ENCODE measurements at regions not wholly inside any gene's neighbourhood (a gene's known extent, or its start where the extent isn't known, plus 50 kb on each side); places are given as distances from the start of the nearest gene placed in this dataset.

DNA sequence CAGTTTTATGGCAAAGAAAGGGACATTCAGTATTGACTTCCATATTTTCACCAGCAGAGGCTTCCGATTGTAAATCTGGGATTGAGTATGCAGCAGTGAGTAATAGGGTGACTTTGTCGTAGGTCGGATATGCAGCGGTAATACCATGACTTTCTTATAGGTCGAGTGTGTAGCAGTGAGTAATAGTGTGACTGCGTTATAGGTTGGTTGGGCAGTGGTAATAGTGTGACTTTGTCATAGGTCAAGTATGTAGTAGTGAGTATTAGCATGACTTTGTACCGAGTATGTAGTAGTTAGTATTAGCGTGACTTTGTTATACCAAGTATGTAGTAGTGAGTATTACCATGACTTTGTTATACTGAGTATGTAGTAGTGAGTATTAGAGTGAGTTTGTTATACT lies 268.2 kb upstream of the ADARB2 start:
- TF ChIP-seq, protein P1, sequence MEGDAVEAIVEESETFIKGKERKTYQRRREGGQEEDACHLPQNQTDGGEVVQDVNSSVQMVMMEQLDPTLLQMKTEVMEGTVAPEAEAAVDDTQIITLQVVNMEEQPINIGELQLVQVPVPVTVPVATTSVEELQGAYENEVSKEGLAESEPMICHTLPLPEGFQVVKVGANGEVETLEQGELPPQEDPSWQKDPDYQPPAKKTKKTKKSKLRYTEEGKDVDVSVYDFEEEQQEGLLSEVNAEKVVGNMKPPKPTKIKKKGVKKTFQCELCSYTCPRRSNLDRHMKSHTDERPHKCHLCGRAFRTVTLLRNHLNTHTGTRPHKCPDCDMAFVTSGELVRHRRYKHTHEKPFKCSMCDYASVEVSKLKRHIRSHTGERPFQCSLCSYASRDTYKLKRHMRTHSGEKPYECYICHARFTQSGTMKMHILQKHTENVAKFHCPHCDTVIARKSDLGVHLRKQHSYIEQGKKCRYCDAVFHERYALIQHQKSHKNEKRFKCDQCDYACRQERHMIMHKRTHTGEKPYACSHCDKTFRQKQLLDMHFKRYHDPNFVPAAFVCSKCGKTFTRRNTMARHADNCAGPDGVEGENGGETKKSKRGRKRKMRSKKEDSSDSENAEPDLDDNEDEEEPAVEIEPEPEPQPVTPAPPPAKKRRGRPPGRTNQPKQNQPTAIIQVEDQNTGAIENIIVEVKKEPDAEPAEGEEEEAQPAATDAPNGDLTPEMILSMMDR (IDR thresholded peaks at IDR 0.05; ENCODE audit: borderline replicate concordance, extremely low read depth, low read length, poor library complexity, severe bottlenecking): no peak
- no peak for TF ChIP-seq EZH2 (IDR thresholded peaks at IDR 0.05; ENCODE audit: borderline replicate concordance, low read depth, low read length, severe bottlenecking)

Data from DND-41 (cell line).